ENCODE measurements at regions not wholly inside any gene's neighbourhood (a gene's known extent, or its start where the extent isn't known, plus 50 kb on each side); places are given as distances from the start of the nearest gene placed in this dataset.
"Not testable (repeated sequence)": the region's sequence is repeated elsewhere in the genome, so short reads cannot be mapped to it uniquely, and the experiment has no call there.

GRCh38 chr5:2569176-2569575 lies 182.3 kb downstream of the IRX2 start:
- DNase-seq, result no peak

- DNase-seq, result no peak
These were observed 185.2 kb downstream of the IRX2 start for GRCh38 chr5:2566284-2566683.

- no peak for DNase-seq
These were observed 186.3 kb downstream of the IRX2 start for GRCh38 chr5:2565147-2565546.

- no peak for DNase-seq
These were observed 188.4 kb downstream of the IRX2 start for GRCh38 chr5:2563046-2563445.

- no peak for DNase-seq
These were observed 189.4 kb downstream of the IRX2 start for GRCh38 chr5:2562036-2562435.

DNA sequence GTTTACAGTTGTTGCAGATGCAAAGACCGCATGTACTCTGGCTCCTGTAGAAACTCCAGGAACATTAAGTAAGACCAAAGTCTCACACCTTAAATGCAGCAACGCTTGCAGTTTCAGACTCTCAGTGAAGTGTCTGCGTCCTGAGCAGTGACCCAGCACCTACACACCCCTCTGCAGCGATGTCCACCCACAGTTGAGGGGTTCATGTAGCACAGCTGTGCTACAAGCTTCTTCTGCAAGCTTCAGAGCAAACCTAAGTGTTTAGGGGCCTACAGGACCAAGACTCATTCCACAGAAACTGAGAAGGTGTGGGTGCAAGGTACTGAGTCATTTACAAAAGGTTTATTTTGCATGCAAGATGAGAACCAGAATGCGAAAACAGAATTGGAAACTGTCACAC lies 191.0 kb downstream of the IRX2 start:
- no peak for DNase-seq

GRCh38 chr5:2557435-2557834 lies 194.0 kb downstream of the IRX2 start:
- no peak for DNase-seq

- DNase-seq, result no peak
These were observed 195.0 kb downstream of the IRX2 start for GRCh38 chr5:2556375-2556966.

- no peak for DNase-seq
These were observed 197.9 kb downstream of the IRX2 start for GRCh38 chr5:2553611-2554010.

DNA sequence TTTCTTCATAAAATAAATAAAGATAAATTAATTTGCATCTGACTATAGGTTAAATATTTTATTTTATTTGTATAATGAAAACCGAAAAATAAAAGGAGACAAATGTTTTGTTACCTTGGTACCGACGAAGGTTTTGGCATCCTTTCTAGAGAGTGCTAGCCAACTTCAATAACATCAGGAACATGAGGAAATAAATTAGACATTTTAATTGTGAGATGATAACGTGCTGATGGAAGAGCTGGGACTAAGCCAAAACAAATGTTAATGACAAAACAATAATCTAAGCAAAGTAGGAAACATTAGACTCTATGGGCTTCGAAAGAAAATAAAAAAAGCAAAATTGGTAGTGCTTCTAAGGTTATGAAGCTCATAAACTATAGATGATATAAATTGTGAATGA lies 201.0 kb downstream of the IRX2 start:
- DNase-seq, result no peak

GRCh38 chr5:2549900-2550299 lies 201.6 kb downstream of the IRX2 start:
- no peak for DNase-seq

DNA sequence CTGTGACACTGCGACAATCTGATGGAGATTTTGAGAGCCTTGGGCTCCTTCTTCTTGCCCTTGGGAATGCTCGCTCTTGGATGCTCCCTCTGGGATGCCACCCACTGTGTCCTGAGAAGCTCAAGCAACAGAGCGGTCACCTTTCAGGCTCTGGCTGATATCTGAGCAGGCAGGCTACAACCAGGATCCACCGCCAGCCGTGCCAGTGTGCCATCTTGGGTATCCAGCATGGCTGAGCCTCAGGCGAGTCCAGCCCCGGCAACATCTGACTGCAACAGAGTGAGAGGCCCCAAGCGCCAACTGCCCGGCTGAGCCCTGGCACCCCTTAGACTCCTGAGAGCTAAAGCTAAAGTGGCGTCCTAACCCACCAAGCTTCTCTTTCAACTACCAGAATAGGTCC lies 202.1 kb downstream of the IRX2 start:
- DNase-seq, result no peak

- DNase-seq, result no peak
These were observed 204.5 kb downstream of the IRX2 start for GRCh38 chr5:2546938-2547337.

DNA sequence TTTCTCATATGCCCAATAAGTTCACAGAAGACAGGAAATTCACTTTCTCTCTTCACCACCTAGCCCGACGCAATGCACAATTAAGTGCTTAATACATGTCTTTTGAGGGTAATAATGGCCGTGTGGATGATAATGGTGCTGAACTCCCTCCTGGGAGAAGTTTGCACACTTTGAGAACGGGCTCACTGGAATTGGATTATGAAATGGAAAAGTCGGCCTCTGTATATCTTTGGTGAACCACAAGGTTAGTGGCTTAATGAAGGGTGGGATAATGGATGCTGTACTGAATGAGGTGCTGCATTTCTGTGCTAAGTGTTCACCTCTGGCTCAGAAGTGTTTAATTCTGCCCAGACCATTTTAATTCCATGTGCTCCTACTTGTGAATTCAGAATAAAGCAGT lies 207.5 kb downstream of the IRX2 start:
- DNase-seq, result no peak

- DNase-seq, result no peak
These were observed 208.7 kb downstream of the IRX2 start for GRCh38 chr5:2542821-2543220.

- DNase-seq, result no peak
These were observed 209.5 kb downstream of the IRX2 start for GRCh38 chr5:2542026-2542425.

DNA sequence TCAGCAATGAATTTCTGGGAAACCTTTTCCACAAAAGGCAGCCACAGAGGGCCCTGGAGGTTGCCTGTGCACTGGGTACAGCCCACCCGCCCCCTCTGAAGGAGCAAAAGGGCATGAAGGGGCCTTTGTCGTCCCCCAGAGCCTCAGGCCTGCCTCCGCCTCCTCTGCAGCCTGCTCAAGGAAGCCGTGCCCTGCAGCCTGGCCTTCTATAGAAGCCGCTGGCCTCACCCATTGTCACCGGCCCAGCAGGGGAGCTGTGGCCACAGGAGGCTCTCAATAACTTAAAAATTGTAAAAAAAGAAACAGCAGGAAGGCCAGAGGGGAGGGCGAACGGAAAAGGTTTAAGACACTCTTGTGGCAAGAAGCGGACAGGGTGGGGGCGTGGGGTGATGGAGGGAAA lies 213.3 kb downstream of the IRX2 start:
- DNase-seq, result no peak

GRCh38 chr5:2537378-2538145 lies 213.9 kb downstream of the IRX2 start:
- DNase-seq, result no peak

- no peak for DNase-seq
These were observed 214.7 kb downstream of the IRX2 start for GRCh38 chr5:2536632-2537377.

- DNase-seq, result no peak
These were observed 216.5 kb downstream of the IRX2 start for GRCh38 chr5:2534970-2535369.

- no peak for DNase-seq
These were observed 217.2 kb downstream of the IRX2 start for GRCh38 chr5:2534251-2534650.

- not testable (repeated sequence) for DNase-seq
These were observed 217.6 kb downstream of the IRX2 start for GRCh38 chr5:2533848-2534247.

- DNase-seq, result no peak
These were observed 218.7 kb downstream of the IRX2 start for GRCh38 chr5:2532809-2533208.

- no peak for DNase-seq
These were observed 220.2 kb downstream of the IRX2 start for GRCh38 chr5:2531318-2531717.

All from hindlimb muscle (tissue), 1 donor.